Endodermal cell (in vitro differentiated cells): ENCODE measurements at regions not wholly inside any gene's neighbourhood (a gene's known extent, or its start where the extent isn't known, plus 50 kb on each side); places are given as distances from the start of the nearest gene placed in this dataset.
"Not testable (repeated sequence)": the region's sequence is repeated elsewhere in the genome, so short reads cannot be mapped to it uniquely, and the experiment has no call there.

Experiments
- DNase-seq: peaks from one replicate; pipeline ENCODE4 v3.0.0-alpha.2; 2017
- H3K27ac ChIP-seq: 2 replicates; pipeline ENCODE4 v1.5.1; 2013; ENCODE audit warnings: mild to moderate bottlenecking, low read depth, low read length, moderate library complexity
- H3K27me3 ChIP-seq: 2 replicates; pipeline ENCODE4 v1.6.1; 2013; ENCODE audit warnings: mild to moderate bottlenecking, low read length, moderate library complexity; ENCODE audit not compliant: insufficient read depth, control insufficient read depth, poor library complexity, severe bottlenecking
- H3K36me3 ChIP-seq: 2 replicates; pipeline ENCODE4 v1.7.0; 2013; ENCODE audit warnings: mild to moderate bottlenecking, low read length, moderate library complexity; ENCODE audit not compliant: control insufficient read depth, insufficient read depth
- H3K4me1 ChIP-seq: one replicate; pipeline ENCODE4 v1.7.0; 2013; ENCODE audit warnings: low read length; ENCODE audit not compliant: control insufficient read depth, insufficient read depth
- H3K4me3 ChIP-seq: 2 replicates; pipeline ENCODE4 v1.5.1; 2013; ENCODE audit warnings: mild to moderate bottlenecking, low read length, moderate library complexity
- H3K9ac ChIP-seq: 2 replicates; pipeline ENCODE4 v1.6.1; 2013; ENCODE audit warnings: mild to moderate bottlenecking, low read length, moderate library complexity; ENCODE audit not compliant: poor library complexity, severe bottlenecking; ENCODE audit errors: extremely low read depth
- H3K9me3 ChIP-seq: 2 replicates; pipeline ENCODE4 v1.6.1; 2013; ENCODE audit warnings: mild to moderate bottlenecking, low read length, moderate library complexity; ENCODE audit not compliant: control insufficient read depth
- H3K27ac Mint-ChIP-seq: 2 replicates; pipeline ENCODE4 v1.8.0; 2020; ENCODE audit warnings: mixed read lengths
- H3K27me3 Mint-ChIP-seq: 2 replicates; pipeline ENCODE4 v1.8.0; 2021; ENCODE audit warnings: mild to moderate bottlenecking, mixed read lengths; ENCODE audit not compliant: insufficient read depth
- H3K36me3 Mint-ChIP-seq: 2 replicates; pipeline ENCODE4 v1.8.0; 2020; ENCODE audit warnings: low read depth, mixed read lengths
- H3K4me1 Mint-ChIP-seq: 2 replicates; pipeline ENCODE4 v1.8.0; 2020; ENCODE audit warnings: mixed read lengths
- H3K4me3 Mint-ChIP-seq: 2 replicates; pipeline ENCODE4 v1.8.0; 2020; ENCODE audit warnings: mild to moderate bottlenecking, moderate library complexity, mixed read lengths
- H3K9me3 Mint-ChIP-seq: 2 replicates; pipeline ENCODE4 v1.8.0; 2020; ENCODE audit warnings: mild to moderate bottlenecking, mixed read lengths
- CTCF ChIP-seq: fragments of 200-600 bp; sonication (generic); conservative IDR thresholded peaks from 2 replicates; pipeline ENCODE4 v1.5.0; 2021; ENCODE audit warnings: antibody characterized with exemption, mild to moderate bottlenecking
- WGBS, 2 experiments: methylation state at CpG; one replicate each; pipeline versions ENCODE4 v1.1.5 to v1.1.7; 2013; ENCODE audit warnings: missing lambda C conversion rate in 2 of 2, mixed read lengths in 1 of 2; ENCODE audit not compliant: insufficient coverage in 1 of 2, insufficient read length in 1 of 2; 5-methylcytosine and 5-hydroxymethylcytosine counted together

GRCh38 chr6:28794175-28795002 is 129.4 kb downstream of the TRIM27 start:
- Histone ChIP-seq H3K4me3 (peak overlapping the region; percentile 87), H3K4me1 (no peaks in the 10 kb centered on the region), H3K9ac (peak overlapping the region; percentile 16), H3K9me3 (no peaks in the 10 kb centered on the region), H3K27ac (no peak overlapping the region), H3K36me3 (no peaks in the 10 kb centered on the region), H3K27me3 (peaks cover 35% of the 10 kb centered on the region)
- peak; percentile 83 for DNase-seq
- H3K4me3 Mint-ChIP-seq, result peak overlapping the region; percentile 60
- 1 to 2% methylated on average over 23 to 35 of the region's 35 CpGs for WGBS, 2 experiments
- peak; percentile 45 for TF ChIP-seq CTCF
- peaks cover 5% of the 10 kb centered on the region for H3K4me1 Mint-ChIP-seq
- H3K27ac Mint-ChIP-seq, result no peak overlapping the region
- no peaks in the 10 kb centered on the region for H3K9me3 Mint-ChIP-seq
- H3K27me3 Mint-ChIP-seq, result peaks cover 85% of the 10 kb centered on the region
- H3K36me3 Mint-ChIP-seq, result no peaks in the 10 kb centered on the region

DNA sequence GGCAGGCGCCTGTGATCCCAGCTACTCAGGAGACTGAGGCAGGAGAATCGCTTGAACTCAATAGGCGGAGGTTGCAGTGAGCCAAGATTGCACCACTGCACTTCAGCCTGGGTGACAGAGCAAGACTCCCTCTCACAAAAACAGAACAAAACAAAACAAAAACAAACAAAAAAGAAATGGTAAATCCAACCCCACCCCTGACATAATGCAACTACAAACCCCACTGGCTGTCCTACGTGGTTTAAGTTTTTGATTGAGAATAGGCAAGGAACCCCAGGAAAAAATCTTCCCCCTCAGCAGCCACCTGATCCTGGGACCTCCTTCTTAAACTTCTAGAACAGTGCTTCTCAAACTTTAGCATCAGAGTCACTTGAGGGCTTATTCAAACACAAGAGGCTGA is 123.1 kb downstream of the TRIM27 start:
- not testable (repeated sequence) for H3K9ac ChIP-seq, H3K27ac ChIP-seq, H3K36me3 Mint-ChIP-seq, H3K4me3 Mint-ChIP-seq, H3K27ac Mint-ChIP-seq, H3K36me3 ChIP-seq, H3K4me3 ChIP-seq, H3K4me1 ChIP-seq, DNase-seq, H3K4me1 Mint-ChIP-seq, H3K9me3 Mint-ChIP-seq, H3K9me3 ChIP-seq
- H3K27me3 ChIP-seq, result peaks cover 33% of the 10 kb centered on the region
- WGBS, 2 experiments, result 80 to 88% methylated on average over 2 to 4 of the region's 4 CpGs
- peaks cover 85% of the 10 kb centered on the region for H3K27me3 Mint-ChIP-seq

GRCh38 chr6:28802417-28803336 is 121.1 kb downstream of the TRIM27 start:
- H3K27ac Mint-ChIP-seq, result no peak overlapping the region
- H3K36me3 Mint-ChIP-seq, result no peaks in the 10 kb centered on the region
- Histone ChIP-seq H3K4me3 (peak overlapping the region; percentile 73), H3K27me3 (peaks cover 45% of the 10 kb centered on the region), H3K4me1 (no peaks in the 10 kb centered on the region), H3K36me3 (no peaks in the 10 kb centered on the region), H3K27ac (no peak overlapping the region), H3K9me3 (no peaks in the 10 kb centered on the region), H3K9ac (no peak overlapping the region)
- peak; percentile 83 for DNase-seq
- 45 to 48% methylated on average over 10 to 25 of the region's 25 CpGs for WGBS, 2 experiments
- H3K9me3 Mint-ChIP-seq, result no peaks in the 10 kb centered on the region
- H3K4me1 Mint-ChIP-seq, result peaks cover 7% of the 10 kb centered on the region
- no peak for TF ChIP-seq CTCF
- H3K27me3 Mint-ChIP-seq, result peaks cover 81% of the 10 kb centered on the region
- H3K4me3 Mint-ChIP-seq, result peak overlapping the region; percentile 41
